A549 (cell line): ENCODE measurements at regions not wholly inside any gene's neighbourhood (a gene's known extent, or its start where the extent isn't known, plus 50 kb on each side); places are given as distances from the start of the nearest gene placed in this dataset.

ENCODE experiments used
- BHLHE40 ChIP-seq: IDR thresholded peaks from 2 replicates; pipeline ENCODE4 v1.6.1; 2012; ENCODE audit warnings: low read depth, low read length, inconsistent platforms
- CBX8 ChIP-seq: fragments of 200-600 bp; sonication (generic); IDR thresholded peaks from 2 replicates; pipeline ENCODE4 v1.6.1; 2016
- POLR2A ChIP-seq: IDR thresholded peaks from 2 replicates; pipeline ENCODE4 v1.6.1; 2012; ENCODE audit warnings: mild to moderate bottlenecking, low read length
- SMC3 ChIP-seq: fragments of >200 bp; sonication (Bioruptor Twin); formaldehyde crosslinking; IDR thresholded peaks from 3 replicates; pipeline ENCODE4 v1.6.1; 2018; ENCODE audit warnings: inconsistent platforms

GRCh38 chr9:16976427-16976826 lies 106.0 kb upstream of the BNC2 start:
- no peak for TF ChIP-seq SMC3
- TF ChIP-seq CBX8 = no peak
- TF ChIP-seq BHLHE40 = no peak
- TF ChIP-seq POLR2A = no peak
